GM21367 (cell line): ENCODE measurements at regions not wholly inside any gene's neighbourhood (a gene's known extent, or its start where the extent isn't known, plus 50 kb on each side); places are given as distances from the start of the nearest gene placed in this dataset.

Source experiments
- ATAC-seq: cut with Tn5 transposase; IDR thresholded peaks from one replicate; pipeline ENCODE4 v1.9.1; 2021; ENCODE audit not compliant: unreplicated experiment

DNA sequence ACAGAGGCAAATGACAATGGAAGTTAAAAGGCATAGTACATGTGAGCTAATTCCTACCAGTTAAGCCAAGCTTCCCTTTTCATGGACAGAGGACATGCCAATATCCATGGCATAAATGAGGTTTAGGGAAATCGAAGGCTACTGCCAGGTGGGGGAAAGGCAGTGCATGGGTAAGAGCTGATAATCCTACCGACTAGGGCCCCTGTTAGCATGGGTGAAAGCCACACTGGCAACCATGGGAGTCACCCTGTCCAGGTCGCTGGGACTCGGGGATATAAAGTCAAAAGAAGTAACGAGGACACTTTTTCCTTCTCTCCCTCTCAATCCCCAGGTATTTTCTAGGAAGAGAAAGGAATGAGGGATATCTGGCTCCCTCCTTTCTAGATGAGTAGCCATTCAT lies 83.7 kb upstream of the CDH19 start:
- ATAC-seq: no peak

- ATAC-seq: no peak
Measured at GRCh38 chr18:66682855-66683322, 79.0 kb upstream of the CDH19 start.

DNA sequence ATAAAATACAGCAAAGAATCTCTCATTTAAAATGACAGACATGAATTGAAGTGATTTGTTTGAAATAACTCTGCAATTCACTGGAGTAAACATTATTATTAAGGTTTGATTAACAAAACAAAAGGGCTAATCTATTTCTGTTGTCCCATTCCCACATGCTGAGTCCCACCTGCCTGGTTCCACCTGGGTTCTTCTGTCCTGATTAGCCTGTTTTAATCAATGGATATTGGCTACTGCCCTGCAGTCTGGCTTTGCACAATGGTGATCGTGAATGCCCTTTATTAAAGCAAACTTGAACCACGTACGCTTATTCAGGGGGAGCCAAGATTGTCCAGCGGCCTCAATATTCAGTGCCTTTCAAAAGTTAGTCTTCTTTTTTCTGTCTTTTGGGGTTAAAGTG lies 72.8 kb upstream of the CDH19 start:
- no peak for ATAC-seq

DNA sequence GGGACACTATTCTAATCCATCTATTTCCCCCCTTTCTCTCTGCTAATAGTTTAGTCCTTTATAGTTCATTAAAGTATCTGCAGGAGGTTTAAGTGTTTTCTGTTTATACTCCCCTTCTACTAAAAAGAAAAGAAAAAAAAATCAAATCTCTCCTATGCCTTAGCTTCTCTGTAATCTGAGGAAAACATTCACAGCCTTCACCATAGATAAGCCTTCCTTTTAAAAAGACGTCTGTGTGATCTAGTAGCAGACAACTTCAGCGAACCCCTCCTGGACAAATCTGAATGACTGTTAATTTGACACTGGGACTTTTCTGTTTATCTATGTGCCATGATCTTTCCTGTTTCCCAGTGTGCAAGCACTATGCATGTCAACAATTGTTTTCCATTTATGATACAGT lies 70.4 kb upstream of the CDH19 start:
- no peak for ATAC-seq

DNA sequence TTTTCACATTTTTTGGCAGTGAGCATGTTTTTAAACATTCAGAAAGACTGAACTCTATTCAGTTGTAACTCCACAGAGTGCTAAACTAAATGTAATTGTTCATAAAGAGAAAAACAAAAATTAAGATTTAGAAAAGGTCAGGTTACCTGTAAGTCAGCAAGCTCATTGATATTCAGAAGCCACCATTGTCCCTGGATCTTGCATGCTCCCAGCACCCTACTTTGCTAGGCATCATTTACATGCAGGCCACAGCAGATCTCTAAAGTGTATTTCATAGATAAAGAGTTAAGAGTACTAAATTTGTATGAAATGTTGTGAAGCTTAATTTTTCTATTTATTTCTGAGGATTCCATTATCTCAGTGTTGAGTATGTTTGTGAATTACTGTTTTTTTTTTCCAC lies 64.8 kb upstream of the CDH19 start:
- no peak for ATAC-seq

DNA sequence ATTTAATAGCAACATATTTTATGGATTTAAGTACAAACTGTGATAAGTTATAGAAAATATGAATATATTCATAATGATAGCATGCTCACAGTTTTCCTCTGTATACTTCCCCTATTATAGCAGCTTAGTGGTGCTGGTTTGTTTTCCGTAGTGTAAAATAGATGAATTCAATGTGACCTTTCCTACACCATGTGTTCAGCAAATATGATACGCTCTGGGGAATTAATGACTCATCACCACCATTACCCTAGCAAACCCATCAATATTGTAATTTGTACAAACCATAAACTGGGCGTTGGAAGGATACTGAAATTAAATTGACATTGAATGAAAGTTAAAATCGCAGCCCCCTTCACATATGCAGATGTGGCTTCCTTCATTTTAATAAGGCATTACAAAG lies 58.7 kb upstream of the CDH19 start:
- ATAC-seq: no peak

GRCh38 chr18:66655407-66655806 lies 51.5 kb upstream of the CDH19 start:
- ATAC-seq: no peak
